ENCODE measurements at regions not wholly inside any gene's neighbourhood (a gene's known extent, or its start where the extent isn't known, plus 50 kb on each side); places are given as distances from the start of the nearest gene placed in this dataset.

DNA sequence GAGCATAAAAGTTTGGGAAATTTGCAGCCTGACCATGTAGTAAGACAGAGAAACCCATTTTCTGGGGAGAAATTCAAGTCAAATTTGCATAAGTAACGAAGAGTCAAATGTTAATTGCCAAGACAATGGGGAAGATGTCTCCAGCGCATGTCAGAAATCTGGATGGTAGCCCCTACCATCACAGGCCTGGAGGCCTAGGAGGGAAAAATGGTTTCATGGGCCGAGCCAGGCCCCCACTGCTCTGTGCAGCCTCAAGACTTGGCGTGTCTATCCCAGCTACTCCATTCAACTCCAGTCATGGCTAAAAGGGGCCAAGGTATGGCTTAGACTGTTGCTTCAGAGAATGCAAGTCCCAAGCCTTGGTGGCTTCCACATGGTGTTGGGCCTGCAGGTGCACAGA is 269.8 kb downstream of the RFC3 start:
- no peak for DNase-seq (ENCODE audit: extremely low read depth, insufficient read length)
- no peak overlapping the region for H3K4me3 ChIP-seq (replicated peaks; ENCODE audit: low read depth, low read length)
- H3K36me3 ChIP-seq (ENCODE audit: control insufficient read depth, insufficient read depth, low read length) = no peaks in the 10 kb centered on the region
- no peaks in the 10 kb centered on the region for H3K27me3 ChIP-seq (replicated peaks; ENCODE audit: control insufficient read depth, insufficient read depth, low read length)
- TF ChIP-seq, protein P1, sequence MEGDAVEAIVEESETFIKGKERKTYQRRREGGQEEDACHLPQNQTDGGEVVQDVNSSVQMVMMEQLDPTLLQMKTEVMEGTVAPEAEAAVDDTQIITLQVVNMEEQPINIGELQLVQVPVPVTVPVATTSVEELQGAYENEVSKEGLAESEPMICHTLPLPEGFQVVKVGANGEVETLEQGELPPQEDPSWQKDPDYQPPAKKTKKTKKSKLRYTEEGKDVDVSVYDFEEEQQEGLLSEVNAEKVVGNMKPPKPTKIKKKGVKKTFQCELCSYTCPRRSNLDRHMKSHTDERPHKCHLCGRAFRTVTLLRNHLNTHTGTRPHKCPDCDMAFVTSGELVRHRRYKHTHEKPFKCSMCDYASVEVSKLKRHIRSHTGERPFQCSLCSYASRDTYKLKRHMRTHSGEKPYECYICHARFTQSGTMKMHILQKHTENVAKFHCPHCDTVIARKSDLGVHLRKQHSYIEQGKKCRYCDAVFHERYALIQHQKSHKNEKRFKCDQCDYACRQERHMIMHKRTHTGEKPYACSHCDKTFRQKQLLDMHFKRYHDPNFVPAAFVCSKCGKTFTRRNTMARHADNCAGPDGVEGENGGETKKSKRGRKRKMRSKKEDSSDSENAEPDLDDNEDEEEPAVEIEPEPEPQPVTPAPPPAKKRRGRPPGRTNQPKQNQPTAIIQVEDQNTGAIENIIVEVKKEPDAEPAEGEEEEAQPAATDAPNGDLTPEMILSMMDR (IDR thresholded peaks at IDR 0.05; ENCODE audit: insufficient read depth, low read length, poor library complexity, severe bottlenecking) = no peak

- DNase-seq (ENCODE audit: extremely low read depth, insufficient read length) = no peak
- Histone ChIP-seq H3K36me3 (ENCODE audit: control insufficient read depth, insufficient read depth, low read length) (no peaks in the 10 kb centered on the region), H3K27me3 (replicated peaks; ENCODE audit: control insufficient read depth, insufficient read depth, low read length) (no peaks in the 10 kb centered on the region), H3K4me3 (replicated peaks; ENCODE audit: low read depth, low read length) (no peak overlapping the region)
- TF ChIP-seq, protein P1 (IDR thresholded peaks at IDR 0.05; ENCODE audit: insufficient read depth, low read length, poor library complexity, severe bottlenecking) = no peak
Observed at GRCh38 chr13:34103854-34104253, 285.9 kb downstream of the RFC3 start.

DNA sequence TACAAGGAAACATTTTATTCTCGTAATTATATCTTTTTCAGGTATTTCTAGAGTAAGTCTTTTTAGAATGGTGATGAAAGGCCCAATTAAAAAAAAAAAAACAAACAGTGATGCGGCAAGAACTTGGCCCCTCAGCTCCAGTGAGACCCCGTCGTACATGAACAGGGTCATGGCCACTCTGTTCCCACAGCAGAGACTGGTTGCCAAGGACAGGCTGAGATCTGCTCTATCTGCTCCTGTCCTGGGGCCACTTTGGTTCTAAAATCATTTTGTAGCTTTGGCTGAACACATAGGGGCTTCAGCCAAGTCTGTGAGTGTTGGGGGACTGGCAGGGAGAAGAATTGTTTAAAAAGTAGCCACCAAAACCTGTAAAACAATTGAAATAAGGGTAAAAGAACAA is 286.9 kb downstream of the RFC3 start:
- no peaks in the 10 kb centered on the region for H3K36me3 ChIP-seq (ENCODE audit: control insufficient read depth, insufficient read depth, low read length)
- TF ChIP-seq, protein P1 (IDR thresholded peaks at IDR 0.05; ENCODE audit: insufficient read depth, low read length, poor library complexity, severe bottlenecking) = no peak
- no peak overlapping the region for H3K4me3 ChIP-seq (replicated peaks; ENCODE audit: low read depth, low read length)
- no peaks in the 10 kb centered on the region for H3K27me3 ChIP-seq (replicated peaks; ENCODE audit: control insufficient read depth, insufficient read depth, low read length)
- no peak for DNase-seq (ENCODE audit: extremely low read depth, insufficient read length)

DNA sequence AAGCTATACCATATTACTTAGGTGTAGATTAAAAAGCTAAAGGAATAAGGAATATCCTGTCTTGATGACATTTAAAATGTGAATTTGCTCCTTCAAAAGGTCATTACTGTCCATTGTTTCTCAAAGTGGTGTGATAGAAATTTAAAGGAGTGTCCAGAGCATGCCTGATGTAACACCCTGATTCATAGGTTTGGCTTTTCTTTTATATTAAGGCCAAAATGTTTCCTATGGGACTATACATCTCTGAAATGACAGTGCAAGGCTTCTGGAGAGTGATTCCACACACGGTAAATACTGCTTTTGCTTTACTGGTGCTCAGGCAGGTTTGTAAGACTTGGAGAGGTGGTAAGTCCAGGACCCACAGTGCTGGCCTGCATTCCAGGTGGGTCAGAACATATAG is 289.9 kb downstream of the RFC3 start:
- no peak for DNase-seq (ENCODE audit: extremely low read depth, insufficient read length)
- H3K36me3 ChIP-seq (ENCODE audit: control insufficient read depth, insufficient read depth, low read length) = no peaks in the 10 kb centered on the region
- H3K4me3 ChIP-seq (replicated peaks; ENCODE audit: low read depth, low read length) = no peak overlapping the region
- TF ChIP-seq, protein P1 (IDR thresholded peaks at IDR 0.05; ENCODE audit: insufficient read depth, low read length, poor library complexity, severe bottlenecking) = no peak
- no peaks in the 10 kb centered on the region for H3K27me3 ChIP-seq (replicated peaks; ENCODE audit: control insufficient read depth, insufficient read depth, low read length)

- no peaks in the 10 kb centered on the region for H3K27me3 ChIP-seq (replicated peaks; ENCODE audit: control insufficient read depth, insufficient read depth, low read length)
- DNase-seq (ENCODE audit: extremely low read depth, insufficient read length) = no peak
- no peaks in the 10 kb centered on the region for H3K36me3 ChIP-seq (ENCODE audit: control insufficient read depth, insufficient read depth, low read length)
- no peak overlapping the region for H3K4me3 ChIP-seq (replicated peaks; ENCODE audit: low read depth, low read length)
- TF ChIP-seq, protein P1 (IDR thresholded peaks at IDR 0.05; ENCODE audit: insufficient read depth, low read length, poor library complexity, severe bottlenecking) = no peak
Observed at GRCh38 chr13:34108410-34108809, 290.5 kb downstream of the RFC3 start.

GRCh38 chr13:34114581-34114980 is 296.6 kb downstream of the RFC3 start:
- TF ChIP-seq, protein P1 (IDR thresholded peaks at IDR 0.05; ENCODE audit: insufficient read depth, low read length, poor library complexity, severe bottlenecking) = no peak
- no peaks in the 10 kb centered on the region for H3K36me3 ChIP-seq (ENCODE audit: control insufficient read depth, insufficient read depth, low read length)
- H3K27me3 ChIP-seq (replicated peaks; ENCODE audit: control insufficient read depth, insufficient read depth, low read length) = no peaks in the 10 kb centered on the region
- H3K4me3 ChIP-seq (replicated peaks; ENCODE audit: low read depth, low read length) = no peak overlapping the region
- DNase-seq (ENCODE audit: extremely low read depth, insufficient read length) = no peak
